Mucosa of stomach (tissue), 1 donor: ENCODE measurements at regions not wholly inside any gene's neighbourhood (a gene's known extent, or its start where the extent isn't known, plus 50 kb on each side); places are given as distances from the start of the nearest gene placed in this dataset.
"Not testable (repeated sequence)": the region's sequence is repeated elsewhere in the genome, so short reads cannot be mapped to it uniquely, and the experiment has no call there.

Experiments used
- H3K27me3 ChIP-seq: one replicate; pipeline ENCODE4 v1.7.0; 2013; ENCODE audit warnings: mild to moderate bottlenecking, low read length; ENCODE audit not compliant: control insufficient read depth, insufficient read depth
- H3K36me3 ChIP-seq: one replicate; pipeline ENCODE4 v1.7.0; 2013; ENCODE audit warnings: low read length; ENCODE audit not compliant: control insufficient read depth, insufficient read depth
- H3K4me1 ChIP-seq: one replicate; pipeline ENCODE4 v1.7.0; 2013; ENCODE audit warnings: mild to moderate bottlenecking, low read length; ENCODE audit not compliant: control insufficient read depth, insufficient read depth
- H3K4me3 ChIP-seq: one replicate; pipeline ENCODE4 v1.7.0; 2013; ENCODE audit warnings: low read length
- H3K9ac ChIP-seq: one replicate; pipeline ENCODE4 v1.7.0; 2013; ENCODE audit warnings: mild to moderate bottlenecking, low read length, moderate library complexity
- H3K9me3 ChIP-seq: one replicate; pipeline ENCODE4 v1.7.0; 2013; ENCODE audit warnings: mild to moderate bottlenecking, low read length, moderate library complexity; ENCODE audit not compliant: control insufficient read depth
- donor health status: Pancreatic carcinoma.

DNA sequence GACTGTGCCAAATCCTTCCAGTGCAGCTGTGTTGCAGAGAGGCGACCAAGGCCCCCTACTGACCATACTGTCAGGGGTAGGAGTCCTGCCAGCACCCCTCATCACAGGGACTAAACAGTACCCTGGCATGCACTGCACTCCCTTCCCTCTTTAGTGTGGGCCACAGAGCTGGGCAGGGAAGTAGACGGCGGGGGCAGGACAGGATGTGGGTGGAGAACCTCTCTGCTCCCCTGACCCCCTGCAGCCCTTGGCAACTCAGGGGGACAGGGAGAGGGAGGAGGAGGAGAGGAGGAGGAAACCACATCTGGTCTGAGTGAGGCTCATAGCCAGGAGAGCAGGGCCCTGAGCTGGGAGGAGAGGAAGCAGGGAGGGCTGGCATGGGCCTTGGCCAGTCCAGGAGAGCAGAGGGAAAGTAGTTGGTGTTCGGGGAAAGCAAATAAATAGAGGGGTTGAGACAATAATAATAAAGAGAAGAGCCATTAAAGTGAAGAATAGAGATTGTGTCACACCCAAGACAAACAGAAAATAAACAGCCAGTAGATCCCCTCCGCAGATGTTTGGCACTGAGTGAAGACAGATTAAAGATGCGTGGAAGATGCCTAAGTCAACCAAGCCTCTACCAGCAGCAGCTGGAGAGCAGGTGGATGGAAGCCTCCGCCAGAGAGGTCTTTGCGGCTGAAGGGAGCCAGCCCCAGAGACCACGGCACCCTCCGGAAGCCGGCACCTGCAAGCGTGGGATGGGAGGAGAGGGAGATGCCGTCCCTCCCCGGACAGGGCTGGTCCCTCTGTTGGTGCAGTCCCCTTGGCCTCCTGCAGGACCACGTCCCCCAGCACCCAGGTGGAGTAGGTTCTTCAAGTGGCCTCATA, 61.5 kb downstream of the RPUSD4 start:
- Histone ChIP-seq H3K27me3 (no peaks in the 10 kb centered on the region), H3K4me1 (peaks cover 9% of the 10 kb centered on the region), H3K4me3 (no peak overlapping the region), H3K9me3 (no peaks in the 10 kb centered on the region), H3K9ac (no peak overlapping the region), H3K36me3 (no peaks in the 10 kb centered on the region)

DNA sequence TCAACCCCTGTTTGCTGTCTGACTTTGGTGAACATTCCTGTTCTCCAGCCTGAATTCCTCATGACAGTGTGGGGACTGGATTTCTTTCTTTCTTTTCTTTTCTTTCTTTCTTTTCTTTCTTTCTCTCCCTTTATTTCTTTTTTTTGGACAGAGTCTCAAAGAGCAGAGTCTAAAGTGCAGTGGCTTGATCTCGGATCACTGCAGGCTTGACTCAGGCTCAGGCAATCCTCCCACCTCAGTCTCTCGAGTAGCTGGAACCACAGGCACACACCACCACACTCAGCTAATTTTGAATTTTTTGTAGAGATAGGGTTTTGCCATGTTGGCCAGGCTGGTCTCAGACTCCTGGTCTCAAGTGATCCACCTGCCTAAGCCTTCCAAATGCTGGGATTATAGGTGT, 63.1 kb downstream of the RPUSD4 start:
- Histone ChIP-seq H3K4me1 (peaks cover 9% of the 10 kb centered on the region), H3K9ac (no peak overlapping the region), H3K36me3 (no peaks in the 10 kb centered on the region), H3K27me3 (no peaks in the 10 kb centered on the region), H3K4me3 (no peak overlapping the region), H3K9me3 (no peaks in the 10 kb centered on the region)

DNA sequence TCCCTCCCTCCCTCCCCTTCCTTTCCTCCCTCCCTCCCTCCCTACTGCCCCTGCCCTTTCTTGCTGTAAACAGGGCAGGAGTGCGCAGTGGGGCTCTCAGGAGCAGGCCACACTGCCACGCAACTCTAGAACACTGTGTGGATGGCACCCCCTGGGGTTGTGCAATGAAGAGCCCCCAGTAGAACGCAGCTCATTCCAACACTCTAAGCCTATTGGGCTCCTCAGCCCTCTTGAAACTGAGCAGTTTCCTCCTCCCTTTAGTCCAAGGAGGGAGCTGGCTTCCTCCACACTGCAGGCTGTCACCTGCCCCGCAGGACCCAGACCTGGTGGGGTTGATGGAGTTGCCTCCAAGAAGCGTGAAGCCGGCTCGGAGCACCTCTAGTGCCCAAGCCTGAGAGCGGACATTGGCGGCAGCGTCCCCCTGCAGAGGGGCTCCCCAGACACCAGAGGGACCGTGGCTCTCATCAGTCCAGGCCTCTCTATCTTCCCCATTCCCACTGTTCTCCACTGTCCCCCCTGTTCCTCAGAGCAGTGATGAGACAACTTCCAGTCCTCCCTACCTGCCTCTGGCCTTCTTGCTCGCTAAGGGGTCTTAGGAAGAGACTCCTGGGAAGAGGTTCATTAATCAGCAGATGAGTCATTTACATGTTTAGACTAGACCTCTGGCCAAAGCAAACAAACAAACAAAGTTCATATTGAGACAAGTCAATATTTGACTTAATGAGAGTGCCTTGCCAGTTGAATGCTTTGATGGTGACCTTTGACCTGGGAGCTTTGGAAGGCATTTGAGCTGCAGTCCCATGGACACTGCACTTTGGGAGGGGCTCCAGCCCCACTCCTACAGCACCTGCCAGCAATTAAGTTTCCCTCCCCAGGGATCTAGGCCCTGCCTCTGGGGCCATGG, 64.0 kb downstream of the RPUSD4 start:
- Histone ChIP-seq H3K4me3 (no peak overlapping the region), H3K27me3 (no peaks in the 10 kb centered on the region), H3K36me3 (no peaks in the 10 kb centered on the region), H3K9ac (no peak overlapping the region), H3K4me1 (peaks cover 9% of the 10 kb centered on the region), H3K9me3 (no peaks in the 10 kb centered on the region)

DNA sequence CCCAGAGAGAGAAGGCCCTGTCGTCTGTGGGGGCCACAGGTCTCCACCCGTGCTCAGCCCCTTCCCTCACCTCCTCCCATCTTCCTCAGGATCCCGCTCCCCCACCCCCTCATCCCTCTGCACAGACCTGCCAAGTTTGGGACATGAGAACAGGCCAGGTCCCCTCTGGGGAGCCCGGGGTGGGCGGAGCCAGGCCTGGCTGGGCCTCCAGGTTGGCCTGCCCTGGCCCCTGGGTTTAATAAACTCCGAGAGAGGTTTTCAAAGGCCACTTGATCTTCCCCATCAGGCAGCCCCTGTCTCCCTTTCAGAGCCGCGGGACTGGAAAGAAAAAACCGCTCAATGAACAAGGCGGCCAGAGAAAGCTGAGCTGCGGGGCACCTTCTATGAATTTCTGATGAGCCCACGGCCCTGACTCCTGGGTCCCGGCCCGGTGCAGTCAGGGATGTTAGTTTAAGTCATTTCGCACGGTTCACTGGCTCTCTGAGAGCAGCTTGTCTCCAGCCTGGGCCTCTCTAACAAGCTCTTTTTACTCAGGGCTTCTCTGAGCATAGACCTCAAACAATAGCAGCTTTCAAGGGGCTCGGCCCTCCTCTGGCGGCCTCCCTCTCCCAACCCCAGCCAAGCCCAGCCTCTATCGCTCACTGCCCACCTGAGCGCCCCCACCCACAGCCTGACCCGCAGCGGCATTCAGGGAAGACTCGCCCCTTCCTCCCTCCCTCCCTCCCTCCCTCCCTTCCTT, 64.8 kb downstream of the RPUSD4 start:
- Histone ChIP-seq H3K4me3 (no peak overlapping the region), H3K4me1 (peaks cover 9% of the 10 kb centered on the region), H3K36me3 (no peaks in the 10 kb centered on the region), H3K9ac (no peak overlapping the region), H3K9me3 (no peaks in the 10 kb centered on the region), H3K27me3 (no peaks in the 10 kb centered on the region)

DNA sequence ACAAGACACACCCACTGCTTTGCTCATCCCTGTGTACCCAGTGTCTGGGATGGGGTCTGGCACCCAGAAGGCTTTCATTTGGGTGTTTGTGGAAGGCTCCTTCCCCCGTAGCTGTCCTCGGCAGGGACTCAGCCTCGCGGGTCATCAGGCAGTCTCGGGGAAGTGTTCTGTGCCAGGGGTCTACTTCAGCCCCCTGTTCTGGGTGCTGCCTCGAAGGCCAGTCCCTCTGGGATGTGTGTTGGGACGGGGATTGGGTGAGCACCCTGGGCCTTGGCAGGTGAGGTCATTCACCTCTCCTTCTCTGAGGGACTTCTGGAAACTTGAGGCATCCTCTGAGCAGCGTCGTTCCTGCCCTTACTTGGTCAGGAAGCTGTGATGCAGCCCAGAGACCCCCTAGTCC, 65.5 kb downstream of the RPUSD4 start:
- H3K27me3 ChIP-seq = no peaks in the 10 kb centered on the region
- no peaks in the 10 kb centered on the region for H3K9me3 ChIP-seq
- H3K36me3 ChIP-seq = no peaks in the 10 kb centered on the region
- H3K9ac ChIP-seq = no peak overlapping the region
- peaks cover 9% of the 10 kb centered on the region for H3K4me1 ChIP-seq
- H3K4me3 ChIP-seq = no peak overlapping the region

DNA sequence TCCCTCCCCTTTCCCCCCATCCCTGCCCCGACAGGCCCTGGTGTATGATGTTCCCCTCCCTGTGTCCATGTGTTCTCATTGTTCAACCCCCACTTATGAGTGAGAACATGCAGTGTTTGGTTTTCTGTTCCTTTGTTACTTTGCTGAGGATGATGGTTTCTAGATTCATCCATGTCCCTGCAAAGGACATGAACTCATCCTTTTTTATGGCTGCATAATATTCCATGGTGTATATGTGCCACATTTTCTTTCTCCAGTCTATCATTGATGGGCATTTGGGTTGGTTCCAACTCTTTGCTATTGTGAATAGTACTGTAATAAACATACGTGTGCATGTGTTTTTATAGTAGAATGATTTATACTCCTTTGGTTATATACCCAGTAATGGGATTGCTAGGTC, 68.0 kb downstream of the RPUSD4 start:
- peaks cover 13% of the 10 kb centered on the region for H3K4me1 ChIP-seq
- H3K9ac ChIP-seq, H3K36me3 ChIP-seq, H3K9me3 ChIP-seq, H3K4me3 ChIP-seq: not testable (repeated sequence)
- H3K27me3 ChIP-seq = peaks cover 22% of the 10 kb centered on the region

DNA sequence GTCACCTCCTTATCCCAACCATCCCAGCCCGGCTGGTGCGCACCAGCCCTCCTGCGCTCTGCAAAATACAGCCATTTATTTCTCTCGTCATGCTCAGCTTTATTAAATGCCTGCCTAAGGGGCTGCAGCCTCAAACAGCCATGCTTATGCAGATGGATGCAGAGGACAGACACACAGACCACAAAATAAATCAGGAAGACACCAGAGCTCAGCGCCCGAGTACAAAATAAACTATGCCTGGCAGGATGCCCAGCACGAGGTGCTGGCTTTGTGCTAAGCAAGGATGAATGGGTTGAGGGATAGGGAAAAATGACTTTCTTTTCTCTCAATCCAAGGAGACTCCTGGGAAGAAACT, 70.5 kb downstream of the RPUSD4 start:
- Histone ChIP-seq H3K27me3 (peaks cover 25% of the 10 kb centered on the region), H3K4me3 (no peak overlapping the region), H3K36me3 (no peaks in the 10 kb centered on the region), H3K9me3 (no peaks in the 10 kb centered on the region), H3K9ac (no peak overlapping the region), H3K4me1 (peaks cover 5% of the 10 kb centered on the region)

DNA sequence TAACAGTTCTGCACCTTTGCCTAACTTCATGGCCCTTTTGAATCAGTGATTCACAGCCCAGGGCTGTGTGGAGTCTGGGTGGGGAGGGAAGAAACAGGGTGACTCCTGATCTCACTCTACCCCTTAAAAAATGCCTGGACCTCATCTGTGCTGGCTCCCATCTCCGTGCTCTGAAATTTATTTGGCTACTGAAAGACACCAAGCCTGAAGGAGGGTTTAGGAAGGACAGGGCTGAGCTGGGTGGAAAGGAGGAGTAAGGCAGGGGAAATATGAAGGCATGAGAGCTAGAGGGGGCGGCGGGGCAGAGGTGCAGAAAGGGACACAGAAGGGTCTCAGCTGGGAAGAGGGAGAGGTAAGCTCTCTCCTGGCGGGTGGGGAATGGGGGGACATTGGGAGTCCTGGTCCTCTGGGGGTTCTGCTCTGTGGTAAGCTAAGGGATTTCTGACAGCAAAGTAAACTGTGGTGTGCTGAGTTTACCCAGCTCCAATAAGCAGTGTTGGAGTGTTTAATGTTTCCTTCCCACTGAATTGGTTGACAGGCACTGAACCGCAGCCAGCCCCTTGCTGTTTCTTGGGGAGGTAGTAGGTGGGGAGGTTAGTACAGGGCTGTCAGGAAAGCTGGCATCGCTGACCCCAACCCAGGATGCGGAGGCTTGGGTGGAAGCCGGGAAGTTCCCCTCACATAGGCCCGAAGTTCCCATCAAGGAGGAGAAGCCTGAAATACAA, 71.1 kb downstream of the RPUSD4 start:
- Histone ChIP-seq H3K36me3 (no peaks in the 10 kb centered on the region), H3K4me3 (no peak overlapping the region), H3K9me3 (no peaks in the 10 kb centered on the region), H3K4me1 (peaks cover 5% of the 10 kb centered on the region), H3K9ac (no peak overlapping the region), H3K27me3 (peaks cover 25% of the 10 kb centered on the region)

DNA sequence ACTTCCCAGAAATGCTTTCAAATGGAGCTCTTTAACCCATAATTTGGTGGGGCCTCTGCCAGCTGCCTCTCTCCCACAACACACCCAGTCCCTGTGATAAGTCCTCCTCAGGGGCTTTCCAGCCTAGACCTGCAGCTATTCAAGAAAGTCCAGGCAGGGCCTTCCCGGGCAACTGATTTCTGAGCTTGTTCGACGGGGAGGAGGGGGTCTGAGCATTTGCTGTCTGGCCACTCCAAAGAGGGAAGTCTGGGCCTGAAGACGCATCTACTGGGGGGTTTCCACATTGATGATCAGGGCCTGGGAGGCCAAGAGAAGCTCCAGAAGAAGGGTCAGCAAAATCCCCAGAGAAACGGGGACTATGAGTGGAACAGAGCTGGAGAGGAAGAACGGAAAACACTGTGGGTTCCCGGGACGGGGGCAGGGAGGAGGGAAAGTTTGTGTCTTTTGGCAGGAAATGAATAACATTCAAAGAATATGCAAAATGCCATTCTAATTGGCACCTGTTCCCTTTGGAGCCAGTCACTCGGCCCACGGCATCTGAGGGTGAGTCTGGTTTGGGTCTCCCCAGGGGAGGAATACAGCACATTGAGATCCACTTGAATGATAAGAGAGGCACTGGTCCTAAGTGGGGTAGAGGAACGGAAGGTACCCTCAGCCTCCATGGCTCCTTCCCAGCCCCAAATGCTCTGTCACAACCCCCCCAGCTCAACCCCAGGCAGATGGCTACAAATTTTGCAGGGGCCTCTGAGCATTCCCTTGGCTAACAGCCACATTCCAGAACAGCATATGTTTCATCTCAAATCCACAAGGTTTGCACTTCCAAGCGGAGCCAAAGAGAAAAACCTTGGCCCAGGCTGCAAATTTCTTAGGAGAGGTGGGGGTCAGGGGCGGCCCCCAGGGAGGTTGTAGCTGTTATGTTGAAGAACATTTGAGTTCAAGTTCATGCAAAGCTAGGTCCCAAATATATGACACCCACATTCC, 72.0 kb downstream of the RPUSD4 start:
- Histone ChIP-seq H3K36me3 (no peaks in the 10 kb centered on the region), H3K9ac (no peak overlapping the region), H3K27me3 (peaks cover 30% of the 10 kb centered on the region), H3K4me1 (peaks cover 5% of the 10 kb centered on the region), H3K9me3 (no peaks in the 10 kb centered on the region), H3K4me3 (no peak overlapping the region)

DNA sequence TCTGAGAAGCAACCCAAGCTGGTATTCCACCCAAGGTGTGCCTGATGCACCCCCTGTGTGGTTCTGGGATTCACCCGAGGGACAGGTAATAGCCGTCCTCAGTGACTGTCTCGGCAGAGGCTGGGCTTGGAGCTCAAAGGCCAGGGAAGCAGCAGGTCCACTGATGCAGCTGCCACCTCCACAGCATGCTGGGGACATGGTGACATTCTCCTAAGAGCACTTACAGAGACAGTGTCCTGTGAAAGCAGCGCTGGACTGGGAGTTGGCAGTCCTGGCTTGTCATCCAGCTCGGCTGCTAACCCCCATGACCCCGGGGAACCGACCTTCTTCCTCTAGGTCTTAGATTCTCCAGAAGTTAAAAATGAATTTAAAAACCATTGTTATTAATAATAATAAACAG, 72.8 kb downstream of the RPUSD4 start:
- Histone ChIP-seq H3K9ac (no peak overlapping the region), H3K27me3 (peaks cover 35% of the 10 kb centered on the region), H3K36me3 (no peaks in the 10 kb centered on the region), H3K4me1 (peaks cover 5% of the 10 kb centered on the region), H3K9me3 (no peaks in the 10 kb centered on the region), H3K4me3 (no peak overlapping the region)

DNA sequence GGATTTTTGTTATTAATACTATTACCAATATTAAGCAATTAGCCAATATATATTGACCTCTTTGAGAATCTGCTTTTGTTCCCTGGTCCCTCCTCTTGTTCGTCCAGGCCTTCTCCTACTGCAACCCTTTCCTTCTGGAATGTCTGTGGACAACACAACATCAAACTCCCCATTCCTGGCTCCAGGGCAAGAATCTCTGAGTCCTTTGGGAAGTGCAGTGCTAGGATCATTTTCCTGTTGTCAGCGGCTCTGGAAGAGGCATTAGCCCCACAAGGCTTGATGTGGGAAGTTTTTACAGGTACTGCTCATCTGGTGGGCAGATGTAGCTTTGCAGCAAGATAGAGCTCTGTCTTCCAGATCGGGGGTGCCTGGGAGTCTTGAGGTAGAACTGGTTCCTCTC, 74.3 kb downstream of the RPUSD4 start:
- no peak overlapping the region for H3K4me3 ChIP-seq
- no peak overlapping the region for H3K9ac ChIP-seq
- H3K27me3 ChIP-seq = peaks cover 35% of the 10 kb centered on the region
- peaks cover 5% of the 10 kb centered on the region for H3K4me1 ChIP-seq
- no peaks in the 10 kb centered on the region for H3K9me3 ChIP-seq
- no peaks in the 10 kb centered on the region for H3K36me3 ChIP-seq
